Osteoblast (primary cell): ENCODE measurements at regions not wholly inside any gene's neighbourhood (a gene's known extent, or its start where the extent isn't known, plus 50 kb on each side); places are given as distances from the start of the nearest gene placed in this dataset.

Source experiments
- DNase-seq: peaks from one replicate; pipeline ENCODE4 v3.0.0; 2011; ENCODE audit warnings: low spot score, mixed read lengths; ENCODE audit not compliant: insufficient read length; ENCODE audit errors: missing footprints
- H2AFZ ChIP-seq: 2 replicates; pipeline ENCODE4 v1.6.0; 2011; ENCODE audit warnings: mild to moderate bottlenecking, low read length
- H3K27ac ChIP-seq: 2 replicates; pipeline ENCODE4 v1.5.1; 2011; ENCODE audit warnings: mild to moderate bottlenecking, low read depth, low read length, moderate library complexity
- H3K27me3 ChIP-seq: 2 replicates; pipeline ENCODE4 v1.6.0; 2012; ENCODE audit warnings: mild to moderate bottlenecking, control low read depth, inconsistent platforms, low read length, moderate library complexity; ENCODE audit not compliant: insufficient read depth
- H3K36me3 ChIP-seq: 2 replicates; pipeline ENCODE4 v1.5.1; 2011; ENCODE audit warnings: mild to moderate bottlenecking, low read length, control low read depth, moderate library complexity; ENCODE audit not compliant: insufficient read depth
- H3K4me1 ChIP-seq: 2 replicates; pipeline ENCODE4 v1.5.1; 2011; ENCODE audit warnings: mild to moderate bottlenecking, low read length, control low read depth, moderate library complexity; ENCODE audit not compliant: insufficient read depth
- H3K4me2 ChIP-seq: 2 replicates; pipeline ENCODE4 v1.6.0; 2011; ENCODE audit warnings: mild to moderate bottlenecking, low read length; ENCODE audit not compliant: insufficient read depth
- H3K4me3 ChIP-seq: fragments of 200-600 bp; sonication (generic); 3 replicates; pipeline ENCODE4 v1.5.1; 2012; ENCODE audit warnings: mild to moderate bottlenecking, low read length, inconsistent platforms; ENCODE audit not compliant: insufficient read depth
- H3K79me2 ChIP-seq: 2 replicates; pipeline ENCODE4 v1.6.0; 2012; ENCODE audit warnings: mild to moderate bottlenecking, low read length, control low read depth, inconsistent platforms; ENCODE audit not compliant: insufficient read depth
- H3K9me3 ChIP-seq: 2 replicates; pipeline ENCODE4 v1.5.1; 2011; ENCODE audit warnings: low read depth, low read length, control low read depth
- H4K20me1 ChIP-seq: 2 replicates; pipeline ENCODE4 v1.6.0; 2012; ENCODE audit warnings: mild to moderate bottlenecking, low read length, control low read depth; ENCODE audit not compliant: insufficient read depth
- TF ChIP-seq, protein P1 (sequence below): IDR thresholded peaks from 2 replicates; pipeline ENCODE4 v1.5.1; 2011; ENCODE audit warnings: mild to moderate bottlenecking, low read depth, low read length, moderate library complexity; ENCODE audit errors: extremely low read depth

DNA sequence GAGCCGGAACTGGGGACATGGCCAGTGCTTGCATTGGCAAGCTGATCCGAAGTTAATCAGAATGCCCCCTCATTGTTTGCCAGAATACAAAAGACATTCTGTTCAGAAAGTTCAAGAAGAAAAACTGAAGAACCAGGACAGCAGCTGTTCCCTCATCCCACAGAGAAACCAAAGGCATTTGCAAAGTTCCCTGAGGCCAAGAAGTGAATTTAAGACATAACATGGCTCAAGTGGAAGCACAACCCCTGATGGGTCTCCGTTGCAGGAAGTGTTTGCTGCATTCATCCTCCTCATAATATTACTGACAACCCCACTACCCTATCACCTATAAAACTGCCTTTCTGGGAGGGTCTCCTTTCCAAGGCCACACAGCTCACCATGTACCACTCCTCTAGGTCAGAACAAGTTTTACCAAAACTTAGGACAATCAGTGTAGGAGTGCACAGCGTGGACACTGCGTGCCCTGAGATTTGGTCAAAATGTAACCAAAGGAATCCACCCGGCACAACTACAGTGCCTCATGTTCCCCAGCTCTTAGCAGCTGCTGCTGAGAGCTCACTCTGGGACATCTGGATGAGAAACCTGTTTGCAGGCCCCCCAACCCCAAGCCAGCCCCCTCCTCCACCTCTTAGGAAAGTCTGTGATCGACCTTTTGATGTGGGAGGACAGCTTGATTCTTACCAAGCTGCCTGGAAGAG is 101.6 kb upstream of the AKIP1 start:
- no peak for DNase-seq
- Histone ChIP-seq H3K4me3 (peak overlapping the region; percentile 74), H3K4me1 (peaks cover 68% of the 10 kb centered on the region), H3K9me3 (no peaks in the 10 kb centered on the region), H3K27ac (peak overlapping the region; percentile 86), H2AFZ (peak overlapping the region; percentile 5), H4K20me1 (peaks cover 19% of the 10 kb centered on the region), H3K27me3 (no peaks in the 10 kb centered on the region), H3K36me3 (peaks cover 4% of the 10 kb centered on the region), H3K79me2 (peaks cover 42% of the 10 kb centered on the region), H3K4me2 (peak overlapping the region; percentile 80)
- TF ChIP-seq, protein P1, sequence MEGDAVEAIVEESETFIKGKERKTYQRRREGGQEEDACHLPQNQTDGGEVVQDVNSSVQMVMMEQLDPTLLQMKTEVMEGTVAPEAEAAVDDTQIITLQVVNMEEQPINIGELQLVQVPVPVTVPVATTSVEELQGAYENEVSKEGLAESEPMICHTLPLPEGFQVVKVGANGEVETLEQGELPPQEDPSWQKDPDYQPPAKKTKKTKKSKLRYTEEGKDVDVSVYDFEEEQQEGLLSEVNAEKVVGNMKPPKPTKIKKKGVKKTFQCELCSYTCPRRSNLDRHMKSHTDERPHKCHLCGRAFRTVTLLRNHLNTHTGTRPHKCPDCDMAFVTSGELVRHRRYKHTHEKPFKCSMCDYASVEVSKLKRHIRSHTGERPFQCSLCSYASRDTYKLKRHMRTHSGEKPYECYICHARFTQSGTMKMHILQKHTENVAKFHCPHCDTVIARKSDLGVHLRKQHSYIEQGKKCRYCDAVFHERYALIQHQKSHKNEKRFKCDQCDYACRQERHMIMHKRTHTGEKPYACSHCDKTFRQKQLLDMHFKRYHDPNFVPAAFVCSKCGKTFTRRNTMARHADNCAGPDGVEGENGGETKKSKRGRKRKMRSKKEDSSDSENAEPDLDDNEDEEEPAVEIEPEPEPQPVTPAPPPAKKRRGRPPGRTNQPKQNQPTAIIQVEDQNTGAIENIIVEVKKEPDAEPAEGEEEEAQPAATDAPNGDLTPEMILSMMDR, result no peak

DNA sequence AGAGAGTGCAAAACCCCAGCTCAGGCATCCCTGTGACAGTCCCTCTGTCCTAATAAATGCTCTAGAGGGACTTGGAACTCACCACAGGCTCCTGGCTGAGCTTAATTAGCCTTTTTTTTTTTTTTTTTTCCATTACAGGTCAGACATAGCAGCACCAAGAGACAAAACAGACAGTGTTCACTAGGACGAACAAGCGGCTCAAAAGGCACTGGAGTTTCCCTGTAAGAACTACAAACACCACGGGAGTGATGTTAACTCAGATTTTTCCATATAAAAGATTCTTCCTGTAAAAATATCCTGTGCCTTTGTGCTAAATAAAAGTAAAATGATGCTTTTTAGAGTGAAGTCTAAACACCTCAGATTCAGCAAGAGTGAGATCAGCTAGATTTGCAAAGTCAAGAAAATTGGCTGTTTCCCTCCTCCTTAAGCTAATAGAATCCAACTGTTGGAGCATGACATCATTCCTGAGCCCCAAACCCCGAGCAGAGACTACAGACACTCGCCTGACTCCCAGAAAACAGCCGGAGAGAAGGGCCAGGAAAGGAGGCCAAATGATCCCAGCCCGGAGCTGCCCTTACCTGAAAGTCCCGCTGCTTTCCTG is 101.0 kb upstream of the AKIP1 start:
- H3K4me3 ChIP-seq, result peak overlapping the region; percentile 74
- peak overlapping the region; percentile 86 for H3K27ac ChIP-seq
- TF ChIP-seq, protein P1, result no peak
- peaks cover 4% of the 10 kb centered on the region for H3K36me3 ChIP-seq
- DNase-seq, result no peak
- H3K4me1 ChIP-seq, result peaks cover 74% of the 10 kb centered on the region
- H4K20me1 ChIP-seq, result peaks cover 15% of the 10 kb centered on the region
- no peaks in the 10 kb centered on the region for H3K9me3 ChIP-seq
- H3K79me2 ChIP-seq, result peaks cover 38% of the 10 kb centered on the region
- peak overlapping the region; percentile 85 for H2AFZ ChIP-seq
- H3K4me2 ChIP-seq, result peak overlapping the region; percentile 80
- no peaks in the 10 kb centered on the region for H3K27me3 ChIP-seq

DNA sequence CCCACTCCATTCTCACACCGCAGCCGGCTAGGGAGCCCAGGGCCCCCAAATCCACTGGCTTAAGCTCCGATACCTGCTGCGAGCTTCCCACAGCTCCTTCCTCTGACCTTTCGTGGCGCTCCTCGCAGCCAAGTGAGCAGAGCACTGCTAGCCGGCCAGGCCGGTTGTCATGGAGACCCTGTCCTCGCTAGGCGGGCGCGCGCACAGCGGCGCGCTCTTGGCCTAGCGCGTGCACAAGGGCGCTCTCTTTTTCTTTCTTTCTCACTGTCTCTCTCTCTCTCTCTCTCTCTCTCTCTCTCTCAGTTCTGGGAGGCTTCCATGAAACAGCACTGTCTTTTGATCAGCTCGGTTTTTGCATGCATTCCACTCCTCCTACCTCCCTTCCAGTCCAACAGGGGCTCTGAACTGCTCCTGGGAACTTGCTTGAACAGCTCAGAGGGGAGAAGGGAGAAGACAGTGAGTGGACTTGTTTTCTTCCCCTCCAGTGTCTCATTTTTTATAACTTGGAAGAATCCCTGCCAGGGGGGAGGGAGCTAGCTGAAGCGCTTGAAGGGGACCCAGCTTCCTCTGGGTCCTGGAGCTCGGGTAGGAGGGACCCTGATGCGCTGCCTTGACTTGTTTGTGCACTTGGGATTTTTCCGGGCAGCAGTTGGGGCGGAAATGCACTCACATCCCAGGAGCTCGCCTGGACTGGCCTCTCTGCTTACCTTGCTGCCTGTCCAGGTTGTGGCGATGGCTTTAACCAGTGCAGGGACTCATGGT is 100.3 kb upstream of the AKIP1 start:
- peaks cover 78% of the 10 kb centered on the region for H3K4me1 ChIP-seq
- peak overlapping the region; percentile 85 for H2AFZ ChIP-seq
- peak overlapping the region; percentile 86 for H3K27ac ChIP-seq
- peaks cover 3% of the 10 kb centered on the region for H3K36me3 ChIP-seq
- H3K9me3 ChIP-seq, result no peaks in the 10 kb centered on the region
- peaks cover 32% of the 10 kb centered on the region for H3K79me2 ChIP-seq
- TF ChIP-seq, protein P1, result no peak
- H3K27me3 ChIP-seq, result no peaks in the 10 kb centered on the region
- peak; percentile 94 for DNase-seq
- H4K20me1 ChIP-seq, result peaks cover 9% of the 10 kb centered on the region
- peak overlapping the region; percentile 74 for H3K4me3 ChIP-seq
- peak overlapping the region; percentile 80 for H3K4me2 ChIP-seq

DNA sequence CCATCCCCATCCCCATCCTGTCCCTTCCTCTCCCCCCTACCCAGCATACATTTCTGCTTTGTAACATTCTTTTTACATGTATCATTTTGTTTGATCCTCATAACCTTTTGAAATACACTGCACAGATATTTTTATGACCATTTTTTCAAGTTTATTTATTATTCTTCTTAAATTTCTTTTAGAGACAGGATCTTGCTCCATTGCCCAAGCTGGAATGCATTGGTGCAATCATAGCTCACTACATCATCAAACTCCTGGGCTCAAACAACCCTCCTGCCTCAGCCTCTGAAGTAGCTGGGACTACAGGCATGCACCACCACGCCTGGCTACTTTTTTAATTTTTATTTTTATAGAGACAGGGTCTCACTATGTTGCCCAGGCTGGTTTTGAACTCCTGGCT is 99.4 kb upstream of the AKIP1 start:
- Histone ChIP-seq H3K4me1 (peaks cover 78% of the 10 kb centered on the region), H3K4me3 (peak overlapping the region; percentile 74), H3K9me3 (no peaks in the 10 kb centered on the region), H3K79me2 (peaks cover 23% of the 10 kb centered on the region), H3K4me2 (peak overlapping the region; percentile 80), H3K27ac (peak overlapping the region; percentile 86), H3K27me3 (no peaks in the 10 kb centered on the region), H4K20me1 (peaks cover 3% of the 10 kb centered on the region), H2AFZ (no peak overlapping the region), H3K36me3 (no peaks in the 10 kb centered on the region)
- TF ChIP-seq, protein P1, result no peak
- no peak for DNase-seq
